ENCODE measurements at regions not wholly inside any gene's neighbourhood (a gene's known extent, or its start where the extent isn't known, plus 50 kb on each side); places are given as distances from the start of the nearest gene placed in this dataset.
"Not testable (repeated sequence)": the region's sequence is repeated elsewhere in the genome, so short reads cannot be mapped to it uniquely, and the experiment has no call there.

GRCh38 chr15:53183449-53183848, 393.3 kb upstream of the ONECUT1 start:
- not testable (repeated sequence) for TF ChIP-seq CTCF, POLR2A (IDR thresholded peaks at IDR 0.05)
